Mesenchymal stem cell (in vitro differentiated cells and primary cell): ENCODE measurements at regions not wholly inside any gene's neighbourhood (a gene's known extent, or its start where the extent isn't known, plus 50 kb on each side); places are given as distances from the start of the nearest gene placed in this dataset.

Experiments used
- DNase-seq: peaks from one replicate; pipeline ENCODE4 v3.0.0-alpha.2; 2013
- H2AFZ ChIP-seq: one replicate; pipeline ENCODE4 v1.6.1; 2013; ENCODE audit warnings: low read depth, mild to moderate bottlenecking, control low read depth, inconsistent platforms, low read length, moderate library complexity
- H2AK5ac ChIP-seq: 2 replicates; pipeline ENCODE4 v1.6.1; 2013; ENCODE audit warnings: low read length, moderate library complexity, mild to moderate bottlenecking, inconsistent platforms; ENCODE audit not compliant: severe bottlenecking
- H2BK120ac ChIP-seq: one replicate; pipeline ENCODE4 v1.6.1; 2013; ENCODE audit warnings: low read depth, mild to moderate bottlenecking, inconsistent platforms, low read length, moderate library complexity
- H2BK12ac ChIP-seq, 2 experiments: one replicate each; pipeline ENCODE4 v1.6.1; 2013; ENCODE audit warnings: inconsistent platforms in 2 of 2, low read length in 2 of 2, mild to moderate bottlenecking in 2 of 2, moderate library complexity in 2 of 2, control low read depth in 1 of 2
- H2BK15ac ChIP-seq: one replicate; pipeline ENCODE4 v1.6.1; 2013; ENCODE audit warnings: mild to moderate bottlenecking, low read depth, inconsistent platforms; ENCODE audit not compliant: poor library complexity, severe bottlenecking
- H2BK5ac ChIP-seq: 2 replicates; pipeline ENCODE4 v1.6.1; 2013; ENCODE audit warnings: low read depth, mild to moderate bottlenecking, low read length, control low read depth, inconsistent platforms; ENCODE audit not compliant: poor library complexity, severe bottlenecking
- H3K14ac ChIP-seq, 2 experiments: one replicate each; pipeline ENCODE4 v1.6.1; 2013; ENCODE audit warnings: inconsistent platforms in 2 of 2, low read length in 2 of 2, control low read depth in 1 of 2, mild to moderate bottlenecking in 1 of 2, moderate library complexity in 1 of 2
- H3K18ac ChIP-seq, 2 experiments: one replicate each; pipeline ENCODE4 v1.6.1; 2013; ENCODE audit warnings: inconsistent platforms in 2 of 2, low read length in 2 of 2, control low read depth in 1 of 2, low read depth in 1 of 2, mild to moderate bottlenecking in 1 of 2
- H3K23ac ChIP-seq, 2 experiments: one replicate each; pipeline ENCODE4 v1.6.1; 2013; ENCODE audit warnings: inconsistent platforms in 2 of 2, low read length in 2 of 2, mild to moderate bottlenecking in 2 of 2, moderate library complexity in 2 of 2, control low read depth in 1 of 2
- H3K27ac ChIP-seq: 2 replicates; pipeline ENCODE4 v1.5.1; 2013; ENCODE audit warnings: mild to moderate bottlenecking, moderate library complexity, low read length, control low read depth, inconsistent platforms; ENCODE audit not compliant: poor library complexity, severe bottlenecking
- H3K27me3 ChIP-seq, 2 experiments: 2 replicates each; pipeline versions ENCODE4 v1.6.1 to v1.7.0; 2013; ENCODE audit warnings: low read length in 2 of 2, mild to moderate bottlenecking in 2 of 2, moderate library complexity in 2 of 2, control low read depth in 1 of 2, inconsistent platforms in 1 of 2; ENCODE audit not compliant: control insufficient read depth in 1 of 2, insufficient read depth in 1 of 2
- H3K36me3 ChIP-seq, 2 experiments: 2 replicates each; pipeline versions ENCODE4 v1.6.1 to v1.7.0; 2013; ENCODE audit warnings: low read length in 2 of 2, control low read depth in 1 of 2, inconsistent platforms in 1 of 2, low read depth in 1 of 2, mild to moderate bottlenecking in 1 of 2; ENCODE audit not compliant: insufficient read depth in 2 of 2, control insufficient read depth in 1 of 2
- H3K4ac ChIP-seq, 2 experiments: one replicate each; pipeline ENCODE4 v1.6.1; 2013; ENCODE audit warnings: inconsistent platforms in 2 of 2, low read length in 2 of 2, mild to moderate bottlenecking in 2 of 2, moderate library complexity in 2 of 2, control low read depth in 1 of 2, low read depth in 1 of 2
- H3K4me1 ChIP-seq: 2 replicates; pipeline ENCODE4 v1.6.1; 2013; ENCODE audit warnings: low read depth, low read length, control low read depth; ENCODE audit not compliant: control insufficient read depth, insufficient read depth
- H3K4me2 ChIP-seq: 2 replicates; pipeline ENCODE4 v1.6.1; 2013; ENCODE audit warnings: low read length, mild to moderate bottlenecking, inconsistent platforms; ENCODE audit not compliant: poor library complexity, severe bottlenecking
- H3K4me3 ChIP-seq, 2 experiments: 2 replicates each; pipeline versions ENCODE4 v1.5.1 to v1.7.0; 2013; ENCODE audit warnings: low read length in 2 of 2, mild to moderate bottlenecking in 2 of 2, control low read depth in 1 of 2, low read depth in 1 of 2; ENCODE audit not compliant: insufficient read depth in 1 of 2
- H3K79me1 ChIP-seq: replicated peaks from 2 replicates; pipeline ENCODE4 v1.6.1; 2013; ENCODE audit warnings: mild to moderate bottlenecking, control low read depth, low read length, inconsistent platforms; ENCODE audit not compliant: poor library complexity, severe bottlenecking
- H3K9ac ChIP-seq: 2 replicates; pipeline ENCODE4 v1.7.0; 2013; ENCODE audit warnings: mild to moderate bottlenecking, low read length, moderate library complexity
- H3K9me3 ChIP-seq: 2 replicates; pipeline ENCODE4 v1.7.0; 2013; ENCODE audit warnings: mild to moderate bottlenecking, low read length; ENCODE audit not compliant: control insufficient read depth
- H4K8ac ChIP-seq: one replicate; pipeline ENCODE4 v1.6.1; 2013; ENCODE audit warnings: inconsistent platforms, mild to moderate bottlenecking, low read length, moderate library complexity
- H4K91ac ChIP-seq: one replicate; pipeline ENCODE4 v1.6.1; 2013; ENCODE audit warnings: mild to moderate bottlenecking, low read length, inconsistent platforms
- WGBS: methylation state at CpG from one replicate; pipeline ENCODE4 v1.1.7; 2013; ENCODE audit warnings: mixed read lengths; 5-methylcytosine and 5-hydroxymethylcytosine counted together

GRCh38 chr5:61942462-61943049 lies 363.4 kb upstream of the KIF2A start:
- no peak overlapping the region for H4K91ac ChIP-seq
- H3K18ac ChIP-seq = no peak overlapping the region
- no peak overlapping the region for H4K8ac ChIP-seq
- no peak overlapping the region for H2BK5ac ChIP-seq
- no peak overlapping the region for H2AFZ ChIP-seq
- DNase-seq = no peak
- H2BK120ac ChIP-seq = no peak overlapping the region
- no peak overlapping the region for H3K9ac ChIP-seq
- 89% methylated on average over 1 of the region's 2 CpGs for WGBS
- H3K4me3 ChIP-seq = no peak overlapping the region
- no peak overlapping the region for H3K4me2 ChIP-seq
- H3K36me3 ChIP-seq = no peaks in the 10 kb centered on the region
- no peak overlapping the region for H3K4ac ChIP-seq
- H3K14ac ChIP-seq = no peak overlapping the region
- no peak overlapping the region for H3K23ac ChIP-seq
- no peaks in the 10 kb centered on the region for H3K79me1 ChIP-seq
- no peak overlapping the region for H2BK12ac ChIP-seq
- H3K4me1 ChIP-seq = no peaks in the 10 kb centered on the region
- peaks cover 8 to 25% of the 10 kb centered on the region in 2 experiments for H3K27me3 ChIP-seq
- H3K9me3 ChIP-seq = no peaks in the 10 kb centered on the region
- no peak overlapping the region for H2BK15ac ChIP-seq
- no peak overlapping the region for H2AK5ac ChIP-seq
- no peak overlapping the region for H3K27ac ChIP-seq

GRCh38 chr5:61943713-61944112 lies 362.3 kb upstream of the KIF2A start:
- no peak overlapping the region for H4K91ac ChIP-seq
- no peak overlapping the region for H2BK15ac ChIP-seq
- H3K27ac ChIP-seq = no peak overlapping the region
- H4K8ac ChIP-seq = no peak overlapping the region
- H2BK5ac ChIP-seq = no peak overlapping the region
- H3K79me1 ChIP-seq = no peaks in the 10 kb centered on the region
- H3K9me3 ChIP-seq = no peaks in the 10 kb centered on the region
- no peak overlapping the region for H3K18ac ChIP-seq
- DNase-seq = no peak
- H3K9ac ChIP-seq = no peak overlapping the region
- H3K4me1 ChIP-seq = no peaks in the 10 kb centered on the region
- no peaks in the 10 kb centered on the region for H3K36me3 ChIP-seq
- H3K14ac ChIP-seq = no peak overlapping the region
- WGBS = 38% methylated on average over 2 of the region's 2 CpGs
- H2BK120ac ChIP-seq = no peak overlapping the region
- no peak overlapping the region for H3K4ac ChIP-seq
- H3K4me2 ChIP-seq = no peak overlapping the region
- no peak overlapping the region for H2AK5ac ChIP-seq
- no peak overlapping the region for H3K4me3 ChIP-seq
- peaks cover 8 to 25% of the 10 kb centered on the region in 2 experiments for H3K27me3 ChIP-seq
- H3K23ac ChIP-seq = no peak overlapping the region
- H2BK12ac ChIP-seq = no peak overlapping the region
- no peak overlapping the region for H2AFZ ChIP-seq

- no peak overlapping the region for H3K18ac ChIP-seq
- H4K91ac ChIP-seq = no peak overlapping the region
- H3K14ac ChIP-seq = no peak overlapping the region
- H2BK5ac ChIP-seq = no peak overlapping the region
- no peaks in the 10 kb centered on the region for H3K4me1 ChIP-seq
- no peak overlapping the region for H2BK12ac ChIP-seq
- peaks cover 8 to 21% of the 10 kb centered on the region in 2 experiments for H3K27me3 ChIP-seq
- H2AFZ ChIP-seq = no peak overlapping the region
- no peak overlapping the region for H3K23ac ChIP-seq
- H3K4me2 ChIP-seq = no peak overlapping the region
- no peak overlapping the region for H3K27ac ChIP-seq
- no peaks in the 10 kb centered on the region for H3K9me3 ChIP-seq
- no peak overlapping the region for H4K8ac ChIP-seq
- H3K9ac ChIP-seq = no peak overlapping the region
- no peak overlapping the region for H3K4ac ChIP-seq
- no peaks in the 10 kb centered on the region for H3K79me1 ChIP-seq
- H2BK120ac ChIP-seq = no peak overlapping the region
- H3K36me3 ChIP-seq = no peaks in the 10 kb centered on the region
- WGBS = 77% methylated on average over 3 of the region's 3 CpGs
- no peak overlapping the region for H3K4me3 ChIP-seq
- no peak overlapping the region for H2AK5ac ChIP-seq
- no peak for DNase-seq
- no peak overlapping the region for H2BK15ac ChIP-seq
Observed at GRCh38 chr5:61948151-61948550, 357.9 kb upstream of the KIF2A start.

- Histone ChIP-seq H3K79me1 (no peaks in the 10 kb centered on the region), H4K91ac (no peak overlapping the region), H2AK5ac (no peak overlapping the region), H3K27ac (no peak overlapping the region), H3K4me1 (no peaks in the 10 kb centered on the region), H3K14ac (no peak overlapping the region), H3K4me2 (no peak overlapping the region), H2BK15ac (no peak overlapping the region), H2BK120ac (no peak overlapping the region), H3K4me3 (no peak overlapping the region), H4K8ac (no peak overlapping the region), H3K9me3 (no peaks in the 10 kb centered on the region), H3K18ac (no peak overlapping the region), H2AFZ (no peak overlapping the region), H3K27me3 (peaks cover 8 to 16% of the 10 kb centered on the region in 2 experiments), H3K4ac (no peak overlapping the region), H3K9ac (no peak overlapping the region), H2BK5ac (no peak overlapping the region), H3K23ac (no peak overlapping the region), H3K36me3 (no peaks in the 10 kb centered on the region), H2BK12ac (no peak overlapping the region)
- WGBS = 86% methylated on average over 2 of the region's 2 CpGs
- DNase-seq = no peak
Observed at GRCh38 chr5:61949054-61949678, 356.8 kb upstream of the KIF2A start.
